Fibroblast of peridontal ligament (primary cell): ENCODE measurements at regions not wholly inside any gene's neighbourhood (a gene's known extent, or its start where the extent isn't known, plus 50 kb on each side); places are given as distances from the start of the nearest gene placed in this dataset.
A peak's percentile ranks its signal among the peaks of the same experiment; 100 is the strongest.
"Not testable (repeated sequence)": the region's sequence is repeated elsewhere in the genome, so short reads cannot be mapped to it uniquely, and the experiment has no call there.

Experiments used
- DNase-seq: peaks from one replicate; pipeline ENCODE4 v3.0.0-alpha.2; 2010; ENCODE audit errors: extremely low read depth

DNA sequence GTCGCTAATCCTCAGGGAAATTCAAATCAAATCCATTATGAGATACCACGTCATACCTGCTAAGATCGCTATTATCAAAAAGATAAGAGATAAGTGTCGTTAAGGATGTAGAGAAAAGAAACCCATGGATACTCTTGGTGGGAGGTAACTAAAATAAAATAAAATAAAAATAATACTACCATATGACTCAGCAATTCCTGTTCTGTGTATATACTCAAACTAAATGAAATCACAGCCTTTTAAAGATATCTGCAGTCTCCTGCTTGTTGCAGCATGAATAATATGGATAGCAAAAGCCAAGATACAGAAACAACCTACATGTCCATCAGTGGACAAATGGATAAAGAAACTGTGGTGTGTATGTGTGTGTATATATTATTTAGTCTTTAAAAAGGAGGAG lies 105.8 kb upstream of the IL15 start:
- no peak for DNase-seq

- DNase-seq, result no peak
Observed at GRCh38 chr4:141534985-141535384, 101.4 kb upstream of the IL15 start.

GRCh38 chr4:141538001-141538400 lies 98.4 kb upstream of the IL15 start:
- DNase-seq, result no peak

DNA sequence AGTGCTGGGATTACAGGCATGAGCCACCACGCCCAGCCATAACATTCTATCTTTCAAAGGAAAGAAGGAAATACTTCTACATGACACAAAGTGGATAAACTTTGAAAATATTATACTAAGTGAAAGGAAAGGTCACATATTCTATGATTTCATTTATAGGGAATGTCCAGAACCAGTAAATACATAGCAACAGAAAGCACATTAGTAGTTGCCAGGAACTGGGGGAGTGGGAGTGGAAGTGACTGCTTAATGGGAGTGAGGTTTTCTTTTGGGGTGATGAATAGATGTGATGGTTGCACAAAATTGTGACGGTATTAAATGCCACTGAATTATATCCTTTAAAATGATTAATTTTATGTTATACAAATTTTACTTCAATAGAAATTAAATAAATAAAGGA lies 95.7 kb upstream of the IL15 start:
- peak; percentile 33 for DNase-seq

DNA sequence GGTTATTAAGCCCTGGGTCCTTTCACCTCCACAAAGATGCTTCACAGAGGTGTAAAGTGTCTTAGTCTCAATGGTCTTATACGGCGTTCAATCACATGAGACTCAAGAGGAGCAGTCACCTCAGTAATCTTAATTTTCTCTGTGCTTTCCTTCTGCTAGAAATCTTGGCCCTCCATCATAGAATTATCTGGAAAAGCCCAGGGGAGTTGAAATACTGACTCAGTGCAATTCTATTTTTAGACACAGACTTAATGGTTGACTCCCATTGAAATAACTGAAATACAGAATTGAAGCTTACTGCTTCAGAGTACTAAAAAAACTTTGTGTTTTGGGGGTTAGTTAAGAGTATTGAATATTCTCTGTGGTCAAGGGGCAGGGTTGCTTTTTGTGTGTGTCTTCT lies 94.5 kb upstream of the IL15 start:
- DNase-seq, result peak; percentile 79

- DNase-seq, result no peak
Observed at GRCh38 chr4:141543176-141543575, 93.2 kb upstream of the IL15 start.

DNA sequence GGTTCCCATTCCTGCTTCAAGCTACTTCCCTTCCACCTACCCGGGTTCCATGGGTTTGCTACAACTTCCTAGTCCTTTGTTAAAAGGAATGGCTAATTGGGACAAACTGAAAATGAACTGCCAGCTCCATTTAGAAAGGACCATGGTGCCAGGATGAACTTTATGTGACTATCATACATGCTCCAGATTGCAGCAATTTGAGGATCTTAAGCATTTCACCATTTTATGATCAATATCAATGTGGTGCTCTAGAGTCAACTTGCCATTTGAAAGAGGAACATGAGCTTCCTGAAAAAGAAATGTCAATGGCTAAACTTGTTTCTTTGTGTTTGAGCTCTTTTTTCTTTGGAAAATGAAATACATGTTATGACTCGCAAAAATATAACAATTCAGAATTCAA lies 92.7 kb upstream of the IL15 start:
- no peak for DNase-seq

DNA sequence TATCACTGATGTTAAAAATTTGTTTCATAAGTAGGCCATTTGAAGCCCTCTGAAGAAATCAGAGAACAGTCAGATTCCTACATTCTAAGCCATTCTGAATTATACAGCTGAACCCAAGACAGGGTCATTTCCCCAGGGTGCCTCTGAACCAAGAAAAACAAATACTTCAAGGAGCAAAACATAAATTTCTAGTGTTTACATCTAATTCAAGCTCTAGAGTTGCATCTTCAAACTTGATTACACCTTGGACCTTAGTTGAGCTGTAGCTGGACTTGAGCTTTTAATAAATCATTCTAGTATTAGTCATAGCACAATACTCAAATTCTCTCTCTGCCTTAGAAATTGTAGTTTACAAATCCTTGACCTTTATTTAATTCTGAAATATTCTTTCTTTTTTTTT lies 87.6 kb upstream of the IL15 start:
- DNase-seq, result peak; percentile 55

DNA sequence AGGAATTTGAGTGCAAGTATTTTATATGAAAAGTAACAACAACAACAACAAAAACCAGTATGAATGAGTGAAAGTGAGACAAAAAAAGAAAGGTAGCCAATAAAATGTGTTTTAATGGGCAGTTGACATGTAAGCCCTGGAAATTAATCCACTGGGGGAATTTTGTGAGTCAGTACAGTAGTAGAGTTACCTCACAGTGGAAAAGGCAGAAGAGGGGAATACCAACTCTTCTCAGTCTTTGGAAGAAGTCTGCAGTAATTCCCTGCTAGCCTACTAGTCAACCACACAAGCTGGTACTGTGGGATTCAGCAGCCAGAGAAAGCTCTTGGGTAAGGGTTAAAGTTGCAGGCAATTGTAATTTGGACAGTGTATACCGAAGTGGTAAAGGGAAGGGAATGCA lies 76.3 kb upstream of the IL15 start:
- DNase-seq, result peak; percentile 9

DNA sequence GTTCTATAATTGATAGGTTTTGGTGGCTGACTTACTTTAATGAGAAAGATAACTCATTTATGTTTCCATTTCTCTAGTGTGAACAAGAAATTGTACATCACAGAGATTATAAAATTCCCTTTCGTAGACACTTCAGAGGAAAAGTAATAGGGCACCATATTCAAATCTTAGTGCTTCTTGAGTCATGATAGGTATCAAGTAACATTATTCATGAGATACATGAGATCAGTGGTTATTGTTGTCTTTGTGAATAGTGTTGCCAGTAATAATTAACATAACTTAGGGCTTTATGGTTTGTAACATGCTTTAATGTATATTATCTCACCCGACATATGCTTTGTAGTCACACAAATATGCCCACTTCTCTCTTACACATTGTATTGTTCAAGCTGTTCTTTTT lies 73.7 kb upstream of the IL15 start:
- DNase-seq, result no peak

GRCh38 chr4:141563723-141564122 lies 72.7 kb upstream of the IL15 start:
- DNase-seq, result no peak

DNA sequence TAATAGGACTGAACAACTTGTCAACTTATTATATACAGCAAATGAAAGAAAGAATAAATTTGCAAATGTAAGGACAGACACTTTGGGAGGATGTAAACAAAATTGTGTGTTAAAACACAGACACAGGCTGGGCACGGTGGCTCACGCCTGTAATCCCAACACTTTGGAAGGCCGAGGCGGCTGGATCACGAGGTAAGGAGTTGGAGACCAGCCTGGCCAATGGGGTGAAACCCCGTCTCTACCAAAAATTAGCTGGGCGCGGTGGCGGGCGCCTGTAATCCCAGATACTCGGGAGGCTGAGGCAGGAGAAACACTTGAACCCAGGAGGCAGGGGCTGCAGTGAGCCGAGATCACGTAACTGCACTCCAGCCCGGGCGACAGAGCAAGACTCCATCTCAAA lies 71.4 kb upstream of the IL15 start:
- DNase-seq, result not testable (repeated sequence)

- DNase-seq, result no peak
Observed at GRCh38 chr4:141565379-141566089, 70.8 kb upstream of the IL15 start.

- no peak for DNase-seq
Observed at GRCh38 chr4:141567326-141567915, 69.0 kb upstream of the IL15 start.

- DNase-seq, result peak; percentile 26
Observed at GRCh38 chr4:141569141-141569540, 67.2 kb upstream of the IL15 start.

DNA sequence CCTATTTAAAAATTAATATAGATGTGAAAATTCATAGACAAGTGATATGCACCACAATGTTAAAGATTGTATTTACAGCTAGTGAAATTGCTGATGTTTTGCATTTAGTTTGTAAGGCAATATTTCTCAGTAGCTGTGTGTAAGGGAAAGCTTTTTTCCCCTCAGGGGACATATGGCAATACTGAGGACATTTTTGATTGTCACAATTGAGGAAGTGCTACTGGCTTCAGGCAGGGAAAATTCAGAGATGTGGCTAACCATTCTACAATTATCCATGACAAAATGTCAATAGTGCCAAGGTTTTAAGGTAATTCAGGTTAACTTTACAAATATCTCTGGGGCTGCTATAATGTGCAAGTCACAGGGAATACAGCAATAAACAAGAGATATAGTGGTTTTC lies 66.1 kb upstream of the IL15 start:
- DNase-seq, result no peak

GRCh38 chr4:141571362-141571761 lies 65.0 kb upstream of the IL15 start:
- DNase-seq, result peak; percentile 23

DNA sequence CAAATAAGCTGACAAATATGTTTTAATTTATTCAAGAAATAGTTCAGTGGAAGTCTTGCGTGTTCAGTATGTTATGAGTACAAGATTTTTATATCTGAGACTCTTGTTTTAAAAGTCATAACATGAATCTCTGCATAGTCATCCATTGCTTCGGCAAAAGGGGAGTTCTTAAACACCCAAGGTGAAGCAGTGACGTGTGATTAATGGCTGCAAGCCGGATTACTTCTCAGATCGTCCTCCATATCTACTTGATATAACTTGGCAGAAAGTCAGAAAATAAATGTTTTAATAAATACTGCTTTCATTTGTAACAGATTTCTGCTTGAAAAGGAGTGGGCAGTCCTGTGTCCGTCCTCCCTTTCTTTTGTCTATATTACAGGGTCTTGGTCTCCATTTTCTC lies 64.6 kb upstream of the IL15 start:
- DNase-seq, result no peak

GRCh38 chr4:141573678-141574077 lies 62.7 kb upstream of the IL15 start:
- no peak for DNase-seq

DNA sequence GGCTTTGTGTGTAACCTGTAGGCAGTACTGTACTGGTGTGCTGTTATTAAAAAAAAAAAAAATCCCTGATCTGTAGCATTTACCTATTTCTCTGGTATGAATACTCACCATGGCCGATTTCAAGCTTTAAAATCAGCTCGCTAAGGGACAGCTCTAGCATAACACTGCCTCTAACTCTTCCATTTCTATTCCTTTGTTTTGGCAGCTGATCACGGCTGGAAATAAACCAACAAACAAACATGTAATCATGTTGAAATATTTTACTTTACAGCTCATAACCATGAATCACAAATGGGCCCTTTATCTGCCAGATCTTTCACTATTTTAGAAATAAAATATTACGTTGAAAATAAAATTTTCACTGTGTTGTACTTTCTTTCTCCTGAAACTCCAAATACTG lies 60.5 kb upstream of the IL15 start:
- DNase-seq, result peak; percentile 50

DNA sequence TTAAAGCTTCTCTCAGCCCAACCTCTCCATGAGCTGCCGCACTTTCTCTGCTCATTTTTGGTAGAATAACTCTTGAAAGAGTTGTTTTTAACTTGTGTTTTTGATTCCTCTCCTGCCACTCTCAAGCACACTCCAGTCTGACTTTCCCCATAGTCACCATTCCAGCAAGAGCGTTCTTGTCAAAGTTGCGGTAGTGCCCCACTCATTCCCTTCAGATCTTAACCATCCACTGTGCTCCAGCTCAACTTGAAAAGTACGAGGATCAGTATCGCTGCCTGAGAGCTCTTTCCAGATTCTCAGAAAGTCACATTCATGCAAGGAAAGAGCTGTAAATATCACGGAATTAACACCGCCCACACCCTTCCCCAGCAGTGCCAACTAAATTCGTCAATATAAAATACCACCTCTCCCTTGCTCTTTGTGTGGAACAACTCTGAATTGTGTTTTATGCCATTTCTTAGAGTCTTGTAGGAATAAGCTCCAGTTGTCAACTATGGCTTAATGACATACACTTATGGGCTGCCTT lies 59.7 kb upstream of the IL15 start:
- no peak for DNase-seq

DNA sequence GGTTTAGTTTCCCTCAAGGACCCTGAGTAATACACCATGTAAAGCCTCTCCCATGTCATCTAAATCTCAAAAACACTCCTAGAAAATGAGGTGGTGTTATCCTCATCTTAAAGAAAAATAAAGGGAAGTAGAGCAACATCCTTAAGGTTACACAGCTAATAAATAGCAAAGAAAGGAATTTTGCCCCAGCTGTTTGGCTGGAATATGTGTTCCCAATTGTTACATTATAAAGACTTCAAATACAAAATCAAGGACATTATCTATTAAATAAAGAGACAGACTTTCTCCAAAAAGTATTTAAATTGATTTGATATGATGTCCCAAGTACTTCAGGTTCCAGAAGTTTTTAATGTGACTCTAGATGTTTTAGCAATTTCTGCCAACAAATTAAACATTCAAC lies 57.9 kb upstream of the IL15 start:
- no peak for DNase-seq

DNA sequence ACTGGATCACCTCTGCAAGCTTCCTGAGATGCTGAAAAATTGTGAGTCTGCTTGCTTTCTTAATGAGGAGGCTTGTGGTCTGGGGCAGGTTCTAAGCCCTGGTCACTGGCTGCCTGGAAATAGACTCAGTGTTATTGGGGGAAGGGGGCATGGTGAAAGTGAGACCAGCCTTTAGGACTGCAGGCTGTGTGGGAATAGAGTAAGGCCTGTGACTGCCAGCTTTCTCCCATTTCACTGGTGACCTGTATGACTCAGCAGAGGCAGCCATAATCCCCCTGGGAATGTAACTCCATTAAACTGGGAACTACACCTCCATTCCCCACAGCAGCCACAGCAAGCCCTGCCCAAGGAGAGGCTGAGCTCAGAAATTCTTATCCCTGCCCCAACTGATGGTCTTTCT lies 55.9 kb upstream of the IL15 start:
- DNase-seq, result no peak
